ENCODE measurements at regions not wholly inside any gene's neighbourhood (a gene's known extent, or its start where the extent isn't known, plus 50 kb on each side); places are given as distances from the start of the nearest gene placed in this dataset.

GRCh38 chr5:165459232-165459631, 1953.8 kb downstream of the MAT2B start:
- no TSS peak for BruUV-seq (replicated peaks)
- H3K27ac ChIP-seq (ENCODE audit: insufficient read depth, low read depth, low read length) = no peak overlapping the region
- no peak for TF ChIP-seq FOS (IDR thresholded peaks at IDR 0.05; ENCODE audit: borderline replicate concordance, insufficient read depth, low read length)
- TF ChIP-seq MYC (IDR thresholded peaks at IDR 0.05; ENCODE audit: low read depth, low read length) = no peak
- TF ChIP-seq GATA2 (IDR thresholded peaks at IDR 0.05; ENCODE audit: insufficient read depth, insufficient read length, low read depth, low read length) = no peak
- no peak for TF ChIP-seq JUN (IDR thresholded peaks at IDR 0.05; ENCODE audit: borderline replicate concordance, insufficient read depth, insufficient read length, low read depth)
- TF ChIP-seq, protein P1, sequence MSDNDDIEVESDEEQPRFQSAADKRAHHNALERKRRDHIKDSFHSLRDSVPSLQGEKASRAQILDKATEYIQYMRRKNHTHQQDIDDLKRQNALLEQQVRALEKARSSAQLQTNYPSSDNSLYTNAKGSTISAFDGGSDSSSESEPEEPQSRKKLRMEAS (IDR thresholded peaks at IDR 0.05; ENCODE audit: insufficient read depth, insufficient read length) = no peak
- TF ChIP-seq, protein P2, sequence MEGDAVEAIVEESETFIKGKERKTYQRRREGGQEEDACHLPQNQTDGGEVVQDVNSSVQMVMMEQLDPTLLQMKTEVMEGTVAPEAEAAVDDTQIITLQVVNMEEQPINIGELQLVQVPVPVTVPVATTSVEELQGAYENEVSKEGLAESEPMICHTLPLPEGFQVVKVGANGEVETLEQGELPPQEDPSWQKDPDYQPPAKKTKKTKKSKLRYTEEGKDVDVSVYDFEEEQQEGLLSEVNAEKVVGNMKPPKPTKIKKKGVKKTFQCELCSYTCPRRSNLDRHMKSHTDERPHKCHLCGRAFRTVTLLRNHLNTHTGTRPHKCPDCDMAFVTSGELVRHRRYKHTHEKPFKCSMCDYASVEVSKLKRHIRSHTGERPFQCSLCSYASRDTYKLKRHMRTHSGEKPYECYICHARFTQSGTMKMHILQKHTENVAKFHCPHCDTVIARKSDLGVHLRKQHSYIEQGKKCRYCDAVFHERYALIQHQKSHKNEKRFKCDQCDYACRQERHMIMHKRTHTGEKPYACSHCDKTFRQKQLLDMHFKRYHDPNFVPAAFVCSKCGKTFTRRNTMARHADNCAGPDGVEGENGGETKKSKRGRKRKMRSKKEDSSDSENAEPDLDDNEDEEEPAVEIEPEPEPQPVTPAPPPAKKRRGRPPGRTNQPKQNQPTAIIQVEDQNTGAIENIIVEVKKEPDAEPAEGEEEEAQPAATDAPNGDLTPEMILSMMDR (IDR thresholded peaks at IDR 0.05; ENCODE audit: extremely low read depth in 1 of 2, insufficient read depth in 1 of 2, low read depth in 1 of 2, low read length in 2 of 2) = no peak
- TF ChIP-seq EZH2 (IDR thresholded peaks at IDR 0.05; ENCODE audit: borderline replicate concordance, low read depth, low read length, severe bottlenecking) = no peak
- no peak for TF ChIP-seq POLR2A (IDR thresholded peaks at IDR 0.05; ENCODE audit: low read depth, low read length)
- H3K79me2 ChIP-seq (ENCODE audit: control insufficient read depth, insufficient read depth, low read length) = no peaks in the 10 kb centered on the region
- dilution Hi-C loops (cut with MboI; ENCODE audit: extremely low pct_ligation_motif_present, low sequenced_read_pairs) = no loop called here
- H3K4me2 ChIP-seq (ENCODE audit: insufficient read depth, low read length) = no peak overlapping the region
- no peaks in the 10 kb centered on the region for H4K20me1 ChIP-seq (replicated peaks; ENCODE audit: control insufficient read depth, extremely low read depth, insufficient read depth, low read length)
- no peaks in the 10 kb centered on the region for H3K4me1 ChIP-seq (ENCODE audit: control insufficient read depth, extremely low read depth, insufficient read depth, low read length)
- DNase-seq (ENCODE audit: low read depth, low spot score) (no peak), FAIRE-seq (no peak)
- no peaks in the 10 kb centered on the region for H3K9me1 ChIP-seq (replicated peaks; ENCODE audit: control insufficient read depth, extremely low read depth, insufficient read depth, low read length)
- H3K9me3 ChIP-seq (replicated peaks; ENCODE audit: control insufficient read depth, insufficient read depth, low read length) = no peaks in the 10 kb centered on the region
- H3K36me3 ChIP-seq (ENCODE audit: control insufficient read depth in 2 of 2, extremely low read depth in 1 of 2, insufficient read depth in 2 of 2, low read length in 2 of 2) = no peaks in the 10 kb centered on the region
- ChIA-PET POLR2A (no interaction called here), CTCF (no interaction called here)
- H3K27me3 ChIP-seq (ENCODE audit: control insufficient read depth in 2 of 2, insufficient read depth in 2 of 2, low read length in 2 of 2) = no peaks in the 10 kb centered on the region
- no peak overlapping the region for H3K4me3 ChIP-seq (replicated peaks in 1 of 3; ENCODE audit: insufficient read depth in 1 of 3, low read depth in 1 of 3, low read length in 3 of 3)
- H2AFZ ChIP-seq (ENCODE audit: low read depth, low read length) = no peak overlapping the region
- intact Hi-C loops (cut with micrococcal nuclease) = loop anchor here (10.0 kb wide), 1 partner anchor 1894 kb away; no protein-coding TSS in a partner anchor
- no peak overlapping the region for H3K9ac ChIP-seq (replicated peaks; ENCODE audit: extremely low read depth, insufficient read depth, low read length)

Measured in endothelial cell of umbilical vein (primary cell).